CD4-positive, alpha-beta T cell treated with Interleukin-12 subunit alpha and Interleukin-12 subunit beta, for 1 hour (primary cell): ENCODE measurements at regions not wholly inside any gene's neighbourhood (a gene's known extent, or its start where the extent isn't known, plus 50 kb on each side); places are given as distances from the start of the nearest gene placed in this dataset.
"Not testable (repeated sequence)": the region's sequence is repeated elsewhere in the genome, so short reads cannot be mapped to it uniquely, and the experiment has no call there.

ENCODE experiments used
- DNase-seq: peaks from one replicate; pipeline ENCODE4 v3.0.0-alpha.2; 2020

DNA sequence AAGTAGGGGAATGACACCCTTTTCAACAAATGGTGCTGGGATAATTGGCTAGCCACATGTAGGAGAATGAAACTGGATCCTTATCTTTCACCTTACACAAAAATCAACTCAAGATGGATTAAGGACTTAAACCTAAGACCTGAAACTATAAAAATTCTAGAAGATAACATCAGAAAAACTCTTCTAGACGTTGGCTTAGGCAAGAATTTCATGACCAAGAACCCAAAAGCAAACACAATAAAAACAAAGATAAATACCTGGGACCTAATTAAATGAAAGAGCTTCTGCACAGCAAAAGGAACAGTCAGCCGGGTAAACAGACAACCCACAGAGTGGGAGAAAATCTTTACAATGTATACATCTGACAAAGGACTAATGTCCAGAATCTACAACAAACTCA lies 345.5 kb downstream of the GPD2 start:
- DNase-seq: not testable (repeated sequence)

DNA sequence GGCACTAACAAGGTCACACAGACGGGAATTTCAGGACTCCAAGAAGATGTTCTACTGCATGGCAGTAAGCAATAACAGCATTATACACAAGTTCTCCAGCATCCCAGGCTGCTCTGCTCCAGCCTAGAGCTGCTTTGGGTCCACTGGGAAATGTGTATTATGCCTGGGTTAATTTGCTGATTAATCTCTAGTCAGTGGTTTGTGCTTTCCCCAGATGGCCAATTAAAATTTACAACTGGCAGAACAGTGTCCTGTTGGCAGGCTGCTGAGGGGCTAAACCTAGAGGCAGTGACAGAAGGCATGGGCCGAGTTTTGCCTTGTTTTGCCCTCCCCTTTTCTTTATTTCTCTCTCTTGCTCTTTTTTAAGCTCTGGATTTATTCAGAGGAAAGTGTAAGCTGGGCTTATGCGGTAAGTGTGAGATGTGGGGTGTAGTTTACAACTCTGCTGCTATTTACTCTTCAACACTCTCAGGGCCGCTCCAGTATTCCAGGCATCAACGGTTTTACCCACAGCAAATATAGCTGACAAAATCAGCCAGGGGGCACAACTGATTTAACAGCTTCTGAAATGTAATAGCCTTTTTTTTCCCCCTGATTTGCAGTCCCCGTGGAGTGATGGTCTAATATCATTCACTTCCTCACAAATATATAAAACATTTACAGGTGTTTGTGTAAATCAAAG lies 348.0 kb downstream of the GPD2 start:
- DNase-seq: no peak

DNA sequence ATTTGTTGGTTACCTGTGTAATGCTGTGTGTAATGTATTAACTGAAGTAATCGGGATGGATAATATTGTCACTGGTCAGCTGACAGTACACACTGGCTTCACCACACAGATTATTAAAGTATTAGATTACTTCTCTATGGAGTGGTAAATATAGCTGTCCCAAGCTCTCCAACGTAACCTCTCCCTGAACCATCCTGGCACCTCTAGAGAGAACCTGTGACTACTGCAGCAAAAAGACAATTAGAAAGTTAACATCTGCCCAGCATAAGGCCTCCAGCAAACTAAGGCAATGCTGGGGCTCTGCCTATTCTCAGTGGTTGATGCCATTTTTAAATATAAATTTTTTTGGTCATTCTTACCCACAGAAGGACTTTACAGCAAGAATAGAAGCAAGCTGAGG lies 351.3 kb downstream of the GPD2 start:
- no peak for DNase-seq

DNA sequence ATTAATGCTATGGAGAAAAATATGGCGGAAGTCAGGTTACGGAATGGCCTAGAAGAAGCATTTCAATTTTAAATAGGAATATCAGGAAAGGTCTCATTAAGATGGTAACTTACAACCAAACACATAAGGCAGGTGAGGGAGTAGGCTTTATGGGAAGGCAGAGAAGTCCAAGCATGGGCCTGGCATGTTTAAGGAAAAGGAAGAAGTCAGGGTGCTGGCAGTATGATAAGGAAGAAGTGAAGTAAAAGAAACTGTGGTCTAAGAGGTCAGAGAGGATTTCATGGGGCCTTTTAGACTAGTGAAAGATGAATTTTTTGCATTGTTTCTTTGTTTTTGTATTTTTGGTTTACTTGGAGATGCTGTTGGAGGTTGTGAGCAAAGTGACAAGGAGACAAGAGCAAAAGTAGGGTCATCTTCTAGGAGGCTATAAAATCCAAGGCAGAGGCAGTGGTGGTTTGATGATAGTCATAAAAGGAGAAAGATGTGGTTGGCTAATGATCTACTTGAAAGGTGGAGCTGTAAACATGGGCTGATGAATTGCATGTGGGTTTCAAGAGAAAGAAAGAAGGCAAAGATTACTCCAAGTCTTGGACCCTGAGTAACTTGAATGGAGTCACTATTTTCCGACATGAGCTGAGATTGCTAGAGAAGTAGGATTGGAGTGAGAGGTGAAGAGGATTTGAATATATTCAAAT lies 354.3 kb downstream of the GPD2 start:
- DNase-seq: no peak

DNA sequence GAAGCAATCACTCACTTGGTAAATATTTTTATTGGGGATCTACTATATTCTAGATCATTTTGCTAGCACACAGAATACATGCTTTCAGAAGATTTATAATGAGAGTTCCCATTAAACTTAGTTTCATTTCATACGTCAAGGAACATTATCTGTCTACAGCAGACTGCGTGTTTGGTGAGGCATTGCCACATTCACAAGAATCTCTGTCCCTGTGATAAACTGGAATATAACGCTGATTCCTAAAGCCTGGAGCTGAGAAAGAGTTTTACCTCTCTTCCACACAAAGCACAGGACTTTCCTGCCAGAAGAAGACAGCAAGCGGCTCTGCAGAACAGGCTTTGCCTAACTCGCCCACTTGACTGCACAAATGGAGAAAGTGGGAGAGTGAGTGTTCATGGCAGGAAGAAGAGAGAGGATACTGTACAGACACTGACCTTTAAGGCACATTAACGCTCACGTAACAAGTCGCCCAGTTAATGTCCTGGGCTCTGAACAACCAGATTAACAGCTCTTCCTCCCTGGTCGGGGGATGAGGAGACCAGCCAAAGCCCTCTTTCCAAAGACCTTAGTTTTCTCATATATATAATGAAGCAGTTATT lies 356.2 kb downstream of the GPD2 start:
- no peak for DNase-seq

DNA sequence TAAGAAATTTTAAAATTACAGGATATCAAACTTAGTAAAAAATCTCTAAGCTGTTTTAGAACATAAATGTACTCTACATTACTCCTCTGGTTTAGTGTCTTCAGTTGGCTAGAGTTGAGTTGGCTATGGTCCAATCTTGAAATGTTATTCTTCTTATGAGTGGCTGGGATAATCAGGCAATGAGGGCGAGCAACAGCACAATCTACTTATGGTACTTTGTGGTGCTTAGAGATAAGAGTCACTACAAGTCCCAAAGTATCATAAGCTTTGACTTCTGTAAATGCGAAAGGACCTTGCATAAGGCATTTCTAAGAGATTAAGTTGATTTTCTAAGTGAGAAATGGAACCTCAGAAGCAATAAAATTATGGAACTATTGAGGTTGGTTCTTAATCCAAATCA lies 361.7 kb downstream of the GPD2 start:
- DNase-seq: no peak

DNA sequence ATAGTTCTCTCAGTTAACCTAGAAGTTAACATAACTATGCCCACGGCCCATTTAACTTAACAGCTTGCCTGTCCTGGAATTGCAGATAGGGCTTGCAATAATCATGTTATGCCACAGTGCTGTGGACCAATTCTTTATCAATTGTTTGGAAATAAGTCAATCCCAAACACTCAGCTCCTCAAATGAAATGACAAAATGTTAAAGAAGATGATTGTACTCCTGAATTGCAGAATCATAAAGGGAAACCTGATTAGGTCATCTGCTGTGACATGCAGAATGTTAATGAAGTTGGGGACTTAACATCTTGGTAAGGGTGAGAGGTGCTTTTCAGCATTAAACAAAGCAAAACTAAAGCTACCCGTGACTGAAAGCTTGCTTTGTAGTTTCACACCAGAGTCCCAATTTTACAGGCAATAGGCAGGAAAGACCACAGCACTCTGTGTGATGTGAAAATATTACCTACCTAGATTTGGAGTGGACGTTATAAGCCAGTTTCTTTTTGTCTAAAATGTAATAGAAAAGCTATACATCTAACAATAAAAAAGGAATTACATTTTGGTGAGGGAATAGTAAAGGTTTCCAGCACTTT lies 364.0 kb downstream of the GPD2 start:
- no peak for DNase-seq

DNA sequence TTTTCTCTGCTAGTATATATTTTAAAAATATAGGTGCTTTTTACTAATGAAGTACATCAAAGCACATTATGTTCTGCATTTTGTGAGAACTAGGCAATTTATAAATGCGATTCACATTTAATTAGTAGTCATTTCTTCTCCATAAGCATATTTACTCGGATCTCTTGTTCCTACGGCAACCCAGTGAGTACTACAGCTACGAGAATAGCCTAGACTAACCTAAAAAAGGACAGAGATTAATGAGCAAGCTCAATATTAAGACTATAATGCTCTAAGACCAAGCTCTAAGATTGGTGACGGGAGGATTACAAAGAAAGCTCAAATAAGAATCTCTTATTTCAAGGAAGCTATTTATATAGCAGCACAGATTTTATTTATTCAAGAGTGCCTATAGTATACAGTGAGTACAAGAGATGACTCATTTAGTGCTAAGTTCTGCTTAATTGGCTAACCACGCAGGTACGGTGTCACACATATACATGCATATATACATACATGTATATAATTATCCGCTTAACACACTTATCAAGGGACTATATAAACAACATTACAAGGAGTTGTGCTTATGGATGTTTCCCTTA lies 364.7 kb downstream of the GPD2 start:
- no peak for DNase-seq

DNA sequence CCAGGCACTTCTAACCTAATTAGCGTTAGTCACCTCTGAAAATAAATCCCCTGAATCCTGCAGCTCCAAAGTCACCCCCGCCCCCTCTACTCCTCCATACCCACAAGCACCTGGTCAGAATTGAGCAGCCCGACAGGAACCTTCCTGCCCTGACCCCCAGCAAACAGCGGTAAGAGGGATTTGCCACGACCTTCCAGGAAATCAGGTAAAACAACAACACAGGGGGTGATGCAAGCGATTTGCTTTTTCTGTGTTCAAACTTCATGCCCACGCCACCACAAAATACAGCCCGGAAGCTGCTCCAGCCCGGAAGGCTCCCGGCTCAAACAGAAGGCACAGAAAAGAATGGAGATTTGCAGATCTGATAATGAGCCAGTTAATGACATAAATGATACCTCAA lies 367.1 kb downstream of the GPD2 start:
- DNase-seq: no peak

DNA sequence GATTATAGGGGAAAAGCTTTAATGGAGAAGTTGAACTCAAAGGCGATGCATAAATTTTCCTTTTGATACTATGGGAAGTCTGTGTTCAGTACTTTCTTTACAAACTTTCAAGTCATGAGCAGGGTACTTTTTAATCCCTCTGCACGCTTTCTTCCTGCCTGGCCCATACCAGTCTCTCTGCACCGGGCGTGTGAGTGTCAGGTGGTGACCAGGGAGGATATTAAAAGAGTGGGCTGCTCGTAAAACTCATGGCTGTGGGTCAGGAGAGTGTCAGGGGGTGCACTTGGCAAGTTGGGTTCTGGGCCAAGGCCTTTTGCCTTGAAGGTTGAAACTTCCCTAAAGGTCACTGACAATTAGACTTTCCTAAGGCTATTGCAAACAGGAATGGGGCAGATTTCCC lies 367.8 kb downstream of the GPD2 start:
- DNase-seq: no peak

DNA sequence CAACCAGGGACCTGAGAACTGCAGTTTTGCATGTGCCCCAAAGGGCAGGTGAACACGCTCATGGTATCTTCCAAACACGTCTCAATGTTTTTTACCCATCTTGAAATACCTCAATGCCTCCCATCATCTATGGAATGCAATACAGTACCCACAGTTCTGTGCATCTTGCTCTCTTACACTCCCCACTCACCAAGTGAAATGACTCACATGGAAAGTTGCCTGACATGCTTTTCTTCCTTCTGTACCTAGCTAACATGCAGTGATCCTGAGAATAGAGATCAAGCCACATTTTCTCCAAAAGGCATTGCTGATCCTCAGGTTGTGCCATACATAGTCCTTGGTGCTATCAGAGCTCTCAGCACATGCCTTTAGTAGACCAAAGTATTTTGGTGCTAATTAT lies 373.9 kb downstream of the GPD2 start:
- DNase-seq: no peak

DNA sequence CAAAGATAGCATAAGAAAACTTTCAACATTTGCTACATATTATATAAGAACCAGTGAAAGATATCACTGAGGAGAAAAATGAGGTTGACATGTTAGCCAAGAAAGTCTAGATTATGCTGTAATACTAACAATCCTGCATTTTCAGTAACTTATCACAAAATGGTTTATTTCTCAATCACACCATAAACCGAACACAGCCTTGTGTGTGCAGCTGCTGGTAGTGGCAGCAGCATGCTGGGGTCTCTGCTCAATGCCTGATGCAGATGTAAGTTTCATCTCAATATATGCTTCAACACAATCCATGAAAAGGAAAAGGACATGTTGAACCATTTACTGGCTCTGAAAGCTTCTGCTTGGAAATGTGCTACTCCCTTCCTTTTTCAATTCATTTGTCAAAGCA lies 376.3 kb downstream of the GPD2 start:
- no peak for DNase-seq

DNA sequence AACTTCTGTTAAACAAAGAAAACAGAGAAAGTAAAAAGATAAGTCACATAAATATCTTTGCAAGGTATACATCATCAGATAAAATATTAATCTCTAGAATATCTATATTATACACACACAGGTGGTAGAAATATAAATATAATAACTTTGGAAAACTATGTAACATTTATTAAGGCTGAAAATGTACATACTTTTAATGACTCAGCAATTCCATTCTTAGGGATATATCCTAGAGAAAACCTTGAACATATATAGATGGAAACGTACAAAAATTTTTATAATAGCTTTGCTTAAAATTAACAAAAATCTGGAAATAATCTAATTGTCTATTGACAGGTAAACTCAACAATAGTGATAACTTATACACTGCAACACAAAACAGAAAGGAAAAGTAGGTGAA lies 381.3 kb downstream of the GPD2 start:
- DNase-seq: no peak

DNA sequence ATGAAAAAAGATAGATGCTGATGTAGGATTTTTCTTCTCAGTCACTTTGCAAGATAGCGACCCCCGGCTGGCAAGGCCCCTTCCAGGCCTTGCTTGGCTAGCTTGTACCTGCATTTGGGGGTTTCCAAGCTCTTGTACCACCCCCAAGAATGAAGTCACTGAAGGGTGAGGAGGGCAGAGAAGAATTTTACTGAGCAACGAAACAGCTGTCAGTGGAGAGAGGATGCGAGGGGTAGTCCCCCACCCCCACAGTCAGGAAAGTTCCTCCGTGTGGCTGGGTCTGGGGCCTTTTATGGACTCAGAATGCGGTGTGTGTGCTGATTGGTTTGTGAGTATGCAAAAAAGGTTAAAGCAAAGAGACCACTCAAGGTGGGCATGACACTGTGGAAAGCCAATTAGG lies 382.0 kb downstream of the GPD2 start:
- DNase-seq: no peak

DNA sequence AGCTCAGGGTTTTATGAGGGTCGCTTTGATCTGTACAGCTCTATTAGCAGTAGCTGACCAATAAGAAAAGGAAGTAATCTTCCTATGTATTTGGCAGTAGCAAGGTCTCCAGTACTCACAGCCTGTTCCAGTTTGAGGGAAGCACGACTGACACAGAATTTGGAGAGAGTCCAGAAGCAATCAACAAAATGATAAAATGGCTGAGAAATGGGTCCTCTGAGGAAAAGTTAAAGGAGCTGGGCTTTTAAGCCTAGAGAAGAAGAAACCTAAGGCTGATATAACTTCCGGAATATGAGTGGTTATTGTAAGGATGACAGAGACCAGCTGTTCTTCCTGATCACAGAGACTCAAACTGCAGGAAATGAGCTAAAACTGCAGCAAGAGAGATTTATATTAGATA lies 382.8 kb downstream of the GPD2 start:
- DNase-seq: no peak

DNA sequence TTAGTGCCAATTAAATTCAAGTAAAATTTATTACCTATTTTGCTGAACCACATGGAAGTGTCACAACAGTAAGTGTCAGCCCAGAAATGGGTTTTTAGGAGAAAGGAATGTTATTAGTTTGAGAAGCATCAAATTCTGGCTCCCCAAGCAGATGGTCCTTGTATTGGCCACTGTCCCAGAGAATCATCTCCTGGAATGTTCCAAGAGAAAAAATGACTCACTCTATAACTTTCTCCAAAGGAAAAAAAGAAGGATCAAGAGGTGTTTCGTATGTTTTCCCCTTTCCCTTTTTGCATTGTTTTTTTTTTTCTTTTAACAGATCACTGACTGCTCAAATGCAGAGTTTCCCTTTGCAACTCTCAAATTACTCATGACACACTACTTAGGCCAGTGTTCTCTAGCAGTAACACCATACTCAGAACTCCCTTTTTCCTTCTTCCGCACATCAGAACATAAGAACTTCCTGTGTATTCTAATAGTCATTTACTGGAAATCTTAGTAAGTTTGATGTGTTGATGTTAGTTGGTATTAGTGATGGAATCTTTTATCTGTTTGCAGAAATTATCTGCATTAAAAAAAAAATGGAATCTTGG lies 390.3 kb downstream of the GPD2 start:
- no peak for DNase-seq

DNA sequence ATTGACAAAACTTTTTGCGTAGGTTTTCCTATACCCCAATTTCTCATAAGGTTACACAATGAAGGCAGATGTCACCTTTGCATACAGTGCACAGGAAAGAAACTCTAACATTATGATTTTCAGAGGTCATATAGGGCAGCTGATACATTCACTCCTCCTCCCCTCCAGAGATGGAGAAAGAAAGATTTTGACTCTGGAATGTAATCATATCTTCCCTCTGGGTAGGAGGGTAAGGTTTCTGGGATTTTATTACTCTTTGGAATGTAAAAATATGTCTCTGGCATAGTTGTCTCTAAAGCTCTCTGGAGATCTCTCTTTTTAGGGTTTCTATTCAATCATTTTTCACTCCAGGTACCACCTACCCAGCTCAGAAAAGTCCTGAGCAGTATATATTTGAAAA lies 398.3 kb downstream of the GPD2 start:
- DNase-seq: no peak

DNA sequence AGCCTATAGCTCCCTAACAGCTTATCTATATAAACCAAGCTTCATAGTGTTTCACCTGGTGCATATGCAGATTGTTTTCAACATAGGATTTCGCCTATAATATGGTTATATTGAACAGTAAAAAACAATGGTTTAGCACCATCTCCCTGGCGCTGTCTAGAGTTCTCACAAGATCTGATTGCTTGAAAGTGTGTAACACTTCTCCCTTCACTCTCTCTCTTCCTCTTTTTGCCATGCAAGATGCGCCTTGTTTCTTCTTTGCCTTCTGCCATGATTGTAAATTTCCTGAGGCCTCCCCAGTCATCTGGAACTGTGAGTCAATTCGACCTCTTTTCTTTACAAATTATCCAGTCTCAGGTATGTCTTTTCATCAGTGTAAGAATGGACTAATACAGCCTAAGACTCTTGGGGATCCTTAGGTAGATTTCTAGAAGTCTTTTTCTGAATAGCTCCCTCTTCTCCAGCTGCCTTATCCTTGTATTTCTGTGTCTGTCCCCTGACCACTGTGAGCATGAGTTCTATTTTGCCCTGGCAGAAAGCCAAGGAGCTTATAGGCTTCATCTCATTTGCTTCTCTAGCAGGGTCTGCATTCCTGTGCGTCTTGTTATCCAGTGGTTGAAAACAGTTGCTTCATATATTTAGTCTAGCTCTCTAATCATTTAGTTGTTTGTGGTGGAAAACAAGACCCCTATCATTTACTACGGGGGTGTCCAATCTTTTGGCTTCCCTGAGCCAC lies 401.6 kb downstream of the GPD2 start:
- DNase-seq: no peak

DNA sequence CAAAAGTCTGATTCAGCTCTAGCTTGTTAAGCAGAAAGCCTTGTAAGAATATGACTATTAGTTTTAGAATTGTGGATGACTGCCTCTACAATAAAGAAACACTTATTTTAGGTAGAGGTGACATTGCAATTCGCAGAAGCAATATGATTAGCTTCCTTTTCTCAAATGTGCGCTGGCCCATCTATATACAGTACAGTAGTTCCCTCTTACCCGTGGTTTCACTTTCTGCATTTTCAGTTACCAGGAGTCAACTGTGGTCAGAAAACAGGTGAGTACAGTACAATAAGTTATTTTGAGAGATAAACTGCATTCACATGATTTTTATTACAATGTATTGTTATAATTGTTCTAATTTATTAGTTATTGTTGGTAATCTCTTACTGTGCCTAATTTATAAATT lies 405.1 kb downstream of the GPD2 start:
- no peak for DNase-seq

DNA sequence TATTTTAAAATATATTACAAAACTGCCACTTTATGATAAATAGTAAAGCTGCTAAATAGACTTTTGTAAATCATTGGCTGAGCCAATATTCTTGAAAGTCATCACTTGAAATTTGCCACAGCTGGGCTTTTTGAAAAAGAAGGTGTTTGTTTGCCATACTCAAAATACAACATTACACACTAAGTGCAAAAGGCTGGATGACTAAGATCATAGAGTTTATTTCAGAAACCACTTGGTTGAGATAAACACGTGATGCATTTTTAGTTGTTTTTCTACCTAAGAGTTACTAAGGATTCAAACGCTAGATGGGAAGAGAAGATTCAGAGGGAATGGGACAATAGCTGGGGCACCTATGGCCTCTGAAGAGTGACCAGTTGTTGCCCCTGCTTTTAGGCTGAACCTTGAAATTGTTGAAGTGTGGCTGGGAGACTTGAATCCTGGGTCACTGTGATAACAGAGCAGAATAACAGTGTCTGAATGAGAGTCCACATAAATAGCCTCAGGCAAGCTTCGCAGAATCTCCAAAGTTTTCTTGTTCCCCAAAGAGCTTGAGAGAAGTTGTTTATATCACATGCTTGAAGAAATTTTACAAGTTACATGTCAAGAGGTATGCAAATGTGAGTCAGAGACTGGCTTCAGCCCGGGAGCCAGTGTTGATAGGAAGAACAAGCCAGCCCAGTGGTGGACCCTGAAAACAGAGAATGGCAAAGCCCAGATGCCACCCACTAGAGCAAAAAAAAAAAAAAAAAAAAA lies 409.8 kb downstream of the GPD2 start:
- no peak for DNase-seq

DNA sequence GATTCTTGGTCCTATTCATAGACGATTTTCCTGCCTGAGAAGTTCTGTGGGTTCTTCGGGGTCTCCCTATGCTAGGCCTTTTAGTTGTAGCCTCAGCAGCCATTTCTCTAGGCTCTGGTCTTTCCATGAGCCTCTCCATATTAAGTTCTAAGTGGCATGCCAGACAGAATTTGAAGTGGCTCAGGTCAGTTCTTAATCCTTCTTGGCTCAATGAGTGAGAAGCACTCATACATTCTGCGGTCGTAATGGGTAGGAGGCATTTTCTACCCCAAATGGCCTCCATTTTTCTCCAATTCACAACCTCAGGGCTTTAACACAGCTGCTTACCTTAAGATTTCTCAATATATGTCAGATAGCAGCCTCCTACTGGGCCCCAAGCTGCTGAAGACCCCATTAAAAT lies 405.3 kb upstream of the GALNT5 start:
- DNase-seq: no peak

DNA sequence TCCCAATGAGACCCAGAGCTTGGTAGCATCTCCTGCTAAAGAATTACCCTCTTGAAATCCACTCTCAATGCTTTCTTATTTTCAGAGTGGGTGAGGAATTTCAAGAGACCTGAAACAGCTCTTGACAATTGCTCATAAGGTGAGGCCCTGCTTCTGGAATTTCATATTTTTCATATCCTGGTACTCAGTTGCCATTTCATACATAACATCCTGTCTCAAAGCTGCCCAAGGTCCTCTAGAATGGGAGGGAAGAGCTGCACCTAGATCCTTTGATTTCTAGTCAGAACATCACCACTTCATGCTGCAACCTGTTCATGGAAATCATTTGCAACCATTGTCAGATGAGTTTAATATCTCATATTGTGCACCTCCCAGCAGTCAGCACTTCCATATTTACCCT lies 404.8 kb upstream of the GALNT5 start:
- DNase-seq: no peak
